HPDE6-E6E7 (cell line): ENCODE measurements at regions not wholly inside any gene's neighbourhood (a gene's known extent, or its start where the extent isn't known, plus 50 kb on each side); places are given as distances from the start of the nearest gene placed in this dataset.

Experiments
- DNase-seq: peaks from one replicate; pipeline ENCODE4 v3.0.0; 2011; ENCODE audit warnings: missing footprints; ENCODE audit errors: extremely low spot score

GRCh38 chr6:140908505-140908904, 1224.2 kb upstream of the GJE1 start:
- no peak for DNase-seq

- no peak for DNase-seq
These were observed 1225.5 kb upstream of the GJE1 start for GRCh38 chr6:140907235-140907634.

GRCh38 chr6:140905724-140906123, 1227.0 kb upstream of the GJE1 start:
- no peak for DNase-seq

GRCh38 chr6:140905050-140905449, 1227.7 kb upstream of the GJE1 start:
- DNase-seq: no peak

- DNase-seq: no peak
These were observed 1234.7 kb upstream of the GJE1 start for GRCh38 chr6:140897804-140898573.

GRCh38 chr6:140897349-140897748, 1235.4 kb upstream of the GJE1 start:
- DNase-seq: no peak

- DNase-seq: no peak
These were observed 1239.3 kb upstream of the GJE1 start for GRCh38 chr6:140893432-140893831.

GRCh38 chr6:140879946-140880345, 1252.8 kb upstream of the GJE1 start:
- DNase-seq: peak; percentile 34

GRCh38 chr6:140874066-140874465, 1258.7 kb upstream of the GJE1 start:
- no peak for DNase-seq

GRCh38 chr6:140872885-140873284, 1259.8 kb upstream of the GJE1 start:
- DNase-seq: no peak

GRCh38 chr6:140871911-140872310, 1260.8 kb upstream of the GJE1 start:
- DNase-seq: no peak

GRCh38 chr6:140867336-140867735, 1265.4 kb upstream of the GJE1 start:
- DNase-seq: no peak

- peak; percentile 49 for DNase-seq
These were observed 1274.2 kb upstream of the GJE1 start for GRCh38 chr6:140858381-140858971.

GRCh38 chr6:140857739-140858380, 1274.9 kb upstream of the GJE1 start:
- peak; percentile 35 for DNase-seq

- DNase-seq: peak; percentile 9
These were observed 1277.2 kb upstream of the GJE1 start for GRCh38 chr6:140855520-140855919.

GRCh38 chr6:140854318-140854717, 1278.4 kb upstream of the GJE1 start:
- no peak for DNase-seq

GRCh38 chr6:140850438-140850837, 1282.3 kb upstream of the GJE1 start:
- no peak for DNase-seq

GRCh38 chr6:140849456-140849855, 1283.3 kb upstream of the GJE1 start:
- DNase-seq: no peak

- DNase-seq: no peak
These were observed 1285.5 kb upstream of the GJE1 start for GRCh38 chr6:140847262-140847645.

GRCh38 chr6:140846503-140847261, 1286.0 kb upstream of the GJE1 start:
- no peak for DNase-seq

GRCh38 chr6:140845701-140846100, 1287.0 kb upstream of the GJE1 start:
- DNase-seq: no peak

- DNase-seq: no peak
These were observed 1288.6 kb upstream of the GJE1 start for GRCh38 chr6:140844167-140844566.
